Kidney (tissue), 13 donors: ENCODE measurements at regions not wholly inside any gene's neighbourhood (a gene's known extent, or its start where the extent isn't known, plus 50 kb on each side); places are given as distances from the start of the nearest gene placed in this dataset.

Experiments
- DNase-seq, 5 donors: peaks; one replicate each; pipeline ENCODE4 v3.0.0-alpha.2; 2013 to 2020
- FAIRE-seq: peaks from 2 replicates; lab custom pipeline; 2012; peaks lifted over from hg19 to GRCh38; lab: Jason Lieb, UNC
- H3K27ac ChIP-seq, 2 donors: one replicate each; pipeline ENCODE4 v1.7.0; 2013; ENCODE audit warnings: low read depth in 2 of 2, low read length in 2 of 2, inconsistent platforms in 1 of 2
- H3K27me3 ChIP-seq: one replicate; pipeline ENCODE4 v1.7.1; 2013; ENCODE audit warnings: low read length, inconsistent platforms; ENCODE audit not compliant: control insufficient read depth, insufficient read depth
- H3K36me3 ChIP-seq, 3 donors: one replicate each; pipeline versions ENCODE4 v1.7.0 to v1.7.1; 2013; ENCODE audit warnings: low read length in 3 of 3, control low read depth in 1 of 3, inconsistent platforms in 1 of 3; ENCODE audit not compliant: insufficient read depth in 3 of 3, control insufficient read depth in 2 of 3
- H3K4me1 ChIP-seq, 3 donors: one replicate each; pipeline versions ENCODE4 v1.7.0 to v1.7.1; 2013; ENCODE audit warnings: low read length in 3 of 3, inconsistent platforms in 1 of 3, low read depth in 1 of 3; ENCODE audit not compliant: control insufficient read depth in 2 of 3, insufficient read depth in 2 of 3
- H3K4me3 ChIP-seq, 3 donors: one replicate each; pipeline versions ENCODE4 v1.7.0 to v1.8.1; 2013; ENCODE audit warnings: low read length in 3 of 3, control low read depth in 1 of 3, inconsistent platforms in 1 of 3
- H3K9ac ChIP-seq, 3 donors: one replicate each; pipeline versions ENCODE4 v1.7.0 to v1.7.1; 2013; ENCODE audit warnings: low read length in 3 of 3, control low read depth in 1 of 3, inconsistent platforms in 1 of 3
- H3K9me3 ChIP-seq, 3 donors: one replicate each; pipeline versions ENCODE4 v1.7.0 to v1.7.1; 2013; ENCODE audit warnings: low read length in 3 of 3, control low read depth in 1 of 3, inconsistent platforms in 1 of 3; ENCODE audit not compliant: control insufficient read depth in 2 of 3, insufficient read depth in 1 of 3
- intact Hi-C: fragments of 100-400 bp; cut with DNase I; formaldehyde crosslinking; loops from one replicate; pipeline ENCODE4 v1.11.1; 2022
- TF ChIP-seq, protein P1 (sequence below): IDR thresholded peaks from 3 replicates; pipeline ENCODE4 v1.5.1; 2012; ENCODE audit warnings: mild to moderate bottlenecking, moderate library complexity, borderline replicate concordance; ENCODE audit not compliant: insufficient read depth; ENCODE audit errors: extremely low read depth
- donor health status: control.
- donor health status: control.
- donor health status: control.
- donor health status: control.
- donor health status: control.
- donor health status: DM: yes; HTN: yes; CAD: no.
- donor health status: Normal renal cell carcinoma (clear cell type).

- Histone ChIP-seq H3K27ac (no peak overlapping the region), H3K4me3 (no peak overlapping the region), H3K9ac (no peak overlapping the region), H3K4me1 (no peaks in the 10 kb centered on the region), H3K36me3 (no peaks in the 10 kb centered on the region), H3K9me3 (peaks cover 0 to 14% (median 0%) of the 10 kb centered on the region in 3 donors), H3K27me3 (no peaks in the 10 kb centered on the region)
- DNase-seq (peak in 1 of 5 donors; percentile 14), FAIRE-seq (no peak)
- intact Hi-C loops: no loop called here
- TF ChIP-seq, protein P1, sequence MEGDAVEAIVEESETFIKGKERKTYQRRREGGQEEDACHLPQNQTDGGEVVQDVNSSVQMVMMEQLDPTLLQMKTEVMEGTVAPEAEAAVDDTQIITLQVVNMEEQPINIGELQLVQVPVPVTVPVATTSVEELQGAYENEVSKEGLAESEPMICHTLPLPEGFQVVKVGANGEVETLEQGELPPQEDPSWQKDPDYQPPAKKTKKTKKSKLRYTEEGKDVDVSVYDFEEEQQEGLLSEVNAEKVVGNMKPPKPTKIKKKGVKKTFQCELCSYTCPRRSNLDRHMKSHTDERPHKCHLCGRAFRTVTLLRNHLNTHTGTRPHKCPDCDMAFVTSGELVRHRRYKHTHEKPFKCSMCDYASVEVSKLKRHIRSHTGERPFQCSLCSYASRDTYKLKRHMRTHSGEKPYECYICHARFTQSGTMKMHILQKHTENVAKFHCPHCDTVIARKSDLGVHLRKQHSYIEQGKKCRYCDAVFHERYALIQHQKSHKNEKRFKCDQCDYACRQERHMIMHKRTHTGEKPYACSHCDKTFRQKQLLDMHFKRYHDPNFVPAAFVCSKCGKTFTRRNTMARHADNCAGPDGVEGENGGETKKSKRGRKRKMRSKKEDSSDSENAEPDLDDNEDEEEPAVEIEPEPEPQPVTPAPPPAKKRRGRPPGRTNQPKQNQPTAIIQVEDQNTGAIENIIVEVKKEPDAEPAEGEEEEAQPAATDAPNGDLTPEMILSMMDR: no peak
Measured at GRCh38 chr2:2812648-2813047, 481.6 kb upstream of the MYT1L start.

DNA sequence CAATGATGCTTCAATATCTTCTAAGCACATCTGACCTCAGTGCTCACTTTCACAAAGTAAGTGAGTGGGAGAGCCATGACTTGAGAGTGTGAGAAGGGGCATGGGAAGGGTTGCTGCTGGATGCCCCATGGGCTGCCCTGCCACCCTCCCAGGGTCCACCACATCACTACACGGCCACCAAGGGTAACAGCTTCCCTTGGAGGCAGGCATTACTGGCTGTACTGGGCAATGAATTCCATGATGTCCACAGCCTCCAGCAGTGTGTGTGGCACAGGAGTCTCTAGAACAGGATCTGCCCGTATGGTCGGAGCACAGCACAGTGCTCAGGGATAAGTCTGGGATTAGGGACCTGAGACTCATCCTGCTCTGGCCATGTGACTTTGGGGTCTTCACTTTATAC, 481.0 kb upstream of the MYT1L start:
- intact Hi-C loops: no loop called here
- Histone ChIP-seq H3K9me3 (peaks cover 0 to 14% (median 0%) of the 10 kb centered on the region in 3 donors), H3K9ac (no peak overlapping the region), H3K4me3 (no peak overlapping the region), H3K4me1 (no peaks in the 10 kb centered on the region), H3K36me3 (no peaks in the 10 kb centered on the region), H3K27ac (no peak overlapping the region), H3K27me3 (no peaks in the 10 kb centered on the region)
- FAIRE-seq (no peak), DNase-seq (peak in 1 of 5 donors; percentile 15)
- TF ChIP-seq, protein P1: no peak

GRCh38 chr2:2810504-2810903, 479.4 kb upstream of the MYT1L start:
- Histone ChIP-seq H3K27me3 (no peaks in the 10 kb centered on the region), H3K9me3 (peaks cover 0 to 14% (median 0%) of the 10 kb centered on the region in 3 donors), H3K4me3 (no peak overlapping the region), H3K36me3 (no peaks in the 10 kb centered on the region), H3K27ac (no peak overlapping the region), H3K9ac (no peak overlapping the region), H3K4me1 (no peaks in the 10 kb centered on the region)
- intact Hi-C loops: no loop called here
- FAIRE-seq (no peak), DNase-seq (peak in 2 of 5 donors; percentile 4 to 45)
- TF ChIP-seq, protein P1: no peak

- intact Hi-C loops: no loop called here
- no peaks in the 10 kb centered on the region for H3K4me1 ChIP-seq
- H3K36me3 ChIP-seq: no peaks in the 10 kb centered on the region
- no peak for FAIRE-seq
- H3K9me3 ChIP-seq: peaks cover 0 to 14% (median 0%) of the 10 kb centered on the region in 3 donors
- H3K9ac ChIP-seq: no peak overlapping the region
- no peaks in the 10 kb centered on the region for H3K27me3 ChIP-seq
- DNase-seq: peak in 1 of 5 donors; percentile 41
- H3K27ac ChIP-seq: no peak overlapping the region
- TF ChIP-seq, protein P1: no peak
- no peak overlapping the region for H3K4me3 ChIP-seq
Measured at GRCh38 chr2:2809771-2810170, 478.7 kb upstream of the MYT1L start.
